ENCODE measurements at regions not wholly inside any gene's neighbourhood (a gene's known extent, or its start where the extent isn't known, plus 50 kb on each side); places are given as distances from the start of the nearest gene placed in this dataset.
"Not testable (repeated sequence)": the region's sequence is repeated elsewhere in the genome, so short reads cannot be mapped to it uniquely, and the experiment has no call there.

DNA sequence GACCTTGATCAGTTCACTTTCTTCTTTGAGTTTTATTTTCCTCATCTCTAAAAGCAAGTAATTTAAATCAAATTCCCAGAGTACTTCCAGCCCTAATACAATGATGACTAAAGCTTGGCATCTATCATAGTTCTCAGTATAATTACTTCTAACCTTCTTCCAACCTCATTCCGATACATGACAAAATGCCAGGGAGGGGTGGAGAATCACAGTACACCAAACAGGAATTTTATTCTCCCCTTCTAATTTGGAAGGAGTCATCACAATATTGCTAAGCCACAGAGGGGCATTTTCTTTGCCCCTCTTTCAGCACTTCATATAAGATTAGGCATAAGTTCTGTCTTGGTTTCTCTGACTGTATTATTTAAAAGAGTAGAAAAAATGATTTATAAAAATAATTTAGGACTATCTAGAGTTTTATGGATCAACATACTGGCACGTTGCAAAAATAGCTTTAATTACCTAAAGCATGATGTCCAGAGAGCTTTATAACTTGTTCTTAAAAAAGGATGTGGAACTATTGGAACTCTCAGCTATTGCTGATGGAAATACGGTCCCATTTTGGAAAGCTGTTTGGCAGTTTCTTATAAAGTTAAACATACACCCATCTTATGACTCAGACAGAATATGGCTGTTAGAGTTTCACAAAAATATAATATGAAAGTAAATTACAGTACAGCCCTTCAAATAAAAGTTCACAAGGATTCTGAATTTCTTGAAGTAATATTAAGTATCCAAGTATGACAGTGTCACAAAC, 86.9 kb upstream of the UBE2E2 start:
- no peak for DNase-seq

DNA sequence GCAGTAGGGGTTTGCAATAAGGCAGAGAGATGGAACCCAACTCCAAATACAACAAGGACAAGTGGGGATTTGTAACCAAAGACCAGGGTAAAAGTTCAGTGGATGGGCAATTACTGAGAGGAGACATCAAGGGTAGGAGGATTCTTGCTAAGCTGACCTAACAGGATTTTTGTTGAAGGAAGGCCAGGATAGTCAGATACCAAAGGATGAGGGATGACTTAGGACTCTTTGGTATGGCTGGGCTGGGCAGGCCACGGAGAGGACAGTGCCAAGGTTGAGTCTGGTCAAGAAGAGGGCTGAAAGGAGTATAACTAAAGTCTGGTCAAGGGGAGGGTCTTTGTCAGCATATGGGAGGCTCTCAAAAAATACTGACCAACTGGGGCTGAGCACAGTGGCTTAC, 85.3 kb upstream of the UBE2E2 start:
- no peak for DNase-seq

DNA sequence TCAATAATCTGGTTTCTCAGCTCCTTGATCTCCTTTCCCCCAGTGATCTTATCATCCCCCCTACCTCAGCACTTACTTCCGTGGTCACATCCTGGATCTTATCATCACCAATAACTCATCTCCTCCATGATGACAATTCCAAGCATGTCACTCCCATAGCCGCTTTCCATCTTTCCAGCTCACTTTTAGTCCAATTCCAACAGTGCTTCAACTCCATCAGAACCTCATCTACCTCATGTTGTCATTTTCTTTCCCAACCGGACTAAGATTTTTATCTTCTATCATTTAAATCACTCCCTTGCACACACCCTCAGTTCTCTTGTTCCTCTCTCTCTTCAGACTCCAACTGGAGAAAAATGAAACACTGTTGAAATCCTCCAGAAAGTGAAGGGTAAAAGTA, 75.9 kb upstream of the UBE2E2 start:
- no peak for DNase-seq

DNA sequence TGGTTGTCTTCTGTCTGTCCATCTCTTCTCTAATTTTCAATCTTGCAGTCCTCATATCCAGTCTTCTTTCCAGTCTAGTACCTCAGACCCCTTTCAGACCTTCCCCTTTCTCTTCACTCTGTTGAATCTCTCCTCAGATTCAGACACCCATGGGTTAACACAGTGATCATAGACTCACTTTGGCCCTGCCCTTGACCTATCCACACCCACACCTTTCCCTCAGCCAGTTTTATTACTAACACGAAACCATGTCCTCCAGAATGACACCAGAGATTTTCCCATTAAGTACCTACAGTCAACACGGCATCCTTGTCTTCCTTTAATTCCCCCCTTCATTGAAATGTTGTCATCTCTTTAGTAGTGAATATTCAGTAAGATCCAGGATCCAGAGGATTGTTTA, 74.5 kb upstream of the UBE2E2 start:
- DNase-seq, result no peak

DNA sequence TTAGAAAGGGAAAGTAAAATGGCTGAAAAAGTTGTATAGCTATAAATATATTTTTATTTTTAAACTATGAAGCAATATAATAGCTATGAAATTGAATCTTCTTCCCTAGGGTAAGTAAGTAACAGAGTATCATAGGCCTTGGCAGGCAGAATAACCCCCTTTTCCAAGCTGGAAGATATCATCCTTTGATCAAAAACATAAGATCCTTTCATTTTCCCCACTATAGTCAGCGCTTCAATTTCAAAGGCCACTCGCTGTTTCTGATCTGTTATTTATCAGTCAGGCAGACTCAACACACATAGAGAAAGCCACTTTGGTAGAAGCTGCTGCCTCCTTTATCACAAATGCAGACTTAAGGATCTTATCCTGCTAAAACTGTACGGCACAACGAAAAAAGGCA, 74.0 kb upstream of the UBE2E2 start:
- DNase-seq, result no peak

DNA sequence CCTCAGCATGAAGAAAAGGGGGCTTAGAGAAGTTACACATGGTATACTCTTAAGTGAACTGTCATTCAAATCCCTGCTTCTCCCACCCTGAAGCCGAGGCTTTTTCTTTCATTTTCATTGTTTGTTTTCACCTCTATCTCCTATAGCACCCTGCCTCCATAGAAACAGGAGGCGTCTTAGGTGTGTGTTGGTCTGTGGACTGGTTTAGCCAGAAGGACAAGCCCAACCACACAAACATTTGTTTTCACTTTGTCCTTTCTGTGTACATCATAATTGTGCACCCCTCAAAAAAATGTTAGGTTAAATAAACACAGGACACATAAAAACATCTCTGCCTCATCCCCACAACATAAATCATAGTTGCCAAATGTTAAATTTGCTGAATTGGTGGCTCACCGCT, 73.3 kb upstream of the UBE2E2 start:
- DNase-seq, result no peak

DNA sequence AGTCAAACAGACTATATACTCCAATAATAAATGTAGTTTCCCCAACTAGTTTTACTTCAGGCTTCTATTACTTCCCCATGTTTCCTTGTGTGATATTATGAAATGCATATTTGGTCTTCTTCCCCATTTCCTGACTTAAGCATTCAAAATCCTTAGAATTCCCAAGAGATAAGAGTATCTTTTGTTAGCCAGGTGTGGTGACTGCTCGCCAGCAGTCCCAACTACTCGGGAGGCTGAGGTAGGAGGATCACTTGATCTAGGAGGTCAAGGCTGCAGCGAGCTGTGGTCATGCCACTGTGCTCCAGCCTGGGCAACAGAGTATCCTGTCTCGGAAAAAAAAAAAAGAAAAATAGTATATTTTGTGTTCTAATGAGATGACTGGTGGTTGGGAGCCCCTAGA, 72.7 kb upstream of the UBE2E2 start:
- no peak for DNase-seq

DNA sequence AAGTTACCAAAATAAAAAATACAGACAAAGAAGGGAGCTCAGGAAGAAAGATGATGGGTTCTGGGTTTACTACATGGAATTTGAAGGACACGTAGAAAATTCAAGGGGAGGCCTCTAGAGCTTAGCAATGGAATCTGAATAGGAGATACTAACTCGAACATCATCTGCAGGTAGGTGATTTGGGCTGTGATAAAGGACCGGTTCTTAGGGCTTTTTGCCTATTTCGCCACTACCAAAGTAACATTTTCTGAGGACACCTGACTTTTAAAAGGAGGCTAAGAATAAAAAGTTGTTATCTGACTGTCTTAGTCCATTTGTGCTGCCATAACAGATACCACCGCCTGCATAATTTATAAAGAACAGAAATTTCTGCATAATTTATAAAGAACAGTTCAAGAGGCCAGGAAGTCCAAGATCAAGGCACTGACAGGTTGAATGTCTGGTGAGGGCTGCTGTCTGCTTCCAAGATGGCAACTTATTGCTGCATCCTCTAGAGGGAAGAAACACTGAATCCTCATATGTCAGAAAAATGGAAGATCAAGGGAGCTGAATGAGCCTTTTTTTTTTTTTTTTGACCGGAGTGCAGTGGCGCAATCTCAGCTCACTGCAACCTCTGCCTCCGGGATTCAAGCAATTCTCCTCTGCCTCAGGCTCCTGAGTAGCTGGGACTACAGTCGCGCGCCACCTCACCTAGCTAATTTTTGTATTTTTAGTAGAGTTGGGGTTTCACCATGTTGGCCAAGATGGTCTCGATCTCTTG, 67.9 kb upstream of the UBE2E2 start:
- no peak for DNase-seq

DNA sequence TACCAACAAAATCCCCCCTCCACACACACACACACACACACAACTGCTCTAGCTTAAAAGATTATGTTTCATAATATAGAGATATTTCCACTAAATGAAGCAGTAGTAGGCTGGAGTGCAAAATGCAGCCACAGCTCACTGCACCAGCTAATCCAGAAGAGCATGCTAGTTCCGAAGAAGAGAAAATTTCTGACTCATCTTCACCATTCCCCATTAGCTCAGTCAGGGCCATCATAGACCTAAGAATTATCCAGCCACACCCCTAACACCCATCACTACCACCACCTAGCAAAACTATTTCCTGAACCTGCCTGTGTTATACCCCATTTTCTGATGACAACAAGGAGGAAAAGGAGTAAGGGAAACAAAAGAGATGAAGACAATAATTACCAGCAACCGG, 67.1 kb upstream of the UBE2E2 start:
- no peak for DNase-seq

DNA sequence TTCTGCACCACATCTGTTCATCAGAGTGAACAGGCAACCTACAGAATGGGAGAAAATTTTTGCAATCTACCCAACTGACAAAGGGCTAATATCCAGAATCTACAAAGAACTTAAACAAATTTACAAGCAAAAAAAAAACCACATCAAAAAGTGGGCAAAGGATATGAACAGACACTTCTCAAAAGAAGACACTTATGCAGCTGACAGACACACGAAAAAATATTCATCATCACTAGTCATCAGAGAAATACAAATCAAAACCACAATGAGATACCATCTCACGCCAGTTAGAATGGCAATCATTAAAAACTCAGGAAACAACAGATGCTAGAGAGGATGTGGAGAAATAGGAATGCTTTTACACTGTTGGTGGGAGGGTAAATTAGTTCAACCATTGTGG, 59.1 kb upstream of the UBE2E2 start:
- not testable (repeated sequence) for DNase-seq

DNA sequence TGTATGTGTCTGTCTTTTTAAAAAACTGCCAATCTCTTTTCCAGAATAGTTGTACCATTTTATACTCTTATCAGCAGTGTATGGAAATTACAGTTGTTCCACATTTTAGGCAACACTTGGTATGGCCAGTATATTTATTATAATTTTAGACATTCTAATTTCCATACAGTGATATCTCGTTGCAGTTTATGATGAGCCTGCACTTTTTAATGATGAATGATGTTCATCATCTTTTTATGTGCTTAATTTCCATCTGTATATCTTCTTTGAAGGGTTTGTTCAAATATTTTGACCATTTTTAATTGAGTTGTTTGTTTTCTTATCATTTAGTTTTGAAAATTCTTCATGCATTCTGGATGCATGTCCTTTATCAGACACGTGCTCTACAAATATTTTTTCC, 57.0 kb upstream of the UBE2E2 start:
- no peak for DNase-seq

DNA sequence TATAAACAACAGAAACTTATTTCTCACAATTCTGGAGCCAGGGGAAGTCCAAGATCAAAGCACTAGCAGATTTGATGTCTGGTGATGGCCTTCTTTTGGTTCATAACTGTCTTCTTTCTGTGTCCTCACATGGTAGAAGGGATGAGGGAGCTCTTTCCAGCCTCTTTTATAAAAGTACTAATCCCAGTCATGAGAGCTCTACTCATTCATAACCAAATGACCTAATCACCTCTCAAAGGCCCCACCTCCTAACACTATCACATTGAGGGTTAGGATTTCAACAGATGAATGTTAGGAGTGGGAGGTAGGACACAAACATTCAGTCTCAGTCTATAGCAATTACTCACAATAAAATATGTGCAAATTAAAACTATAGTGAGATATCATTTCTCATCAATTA, 50.1 kb upstream of the UBE2E2 start:
- no peak for DNase-seq
